ENCODE measurements at regions not wholly inside any gene's neighbourhood (a gene's known extent, or its start where the extent isn't known, plus 50 kb on each side); places are given as distances from the start of the nearest gene placed in this dataset.

GRCh38 chr14:104359301-104359968, 220.1 kb upstream of the C14orf180 start:
- DNase-seq (ENCODE audit: low spot score): no peak
- Histone ChIP-seq H3K4me2 (no peak overlapping the region), H3K27ac (ENCODE audit: low read depth) (no peak overlapping the region), H3K79me2 (replicated peaks; ENCODE audit: insufficient read depth) (no peaks in the 10 kb centered on the region), H3K4me3 (no peak overlapping the region), H3K4me1 (ENCODE audit: insufficient read depth) (no peaks in the 10 kb centered on the region), H3F3A (replicated peaks; ENCODE audit: low read depth) (no peaks in the 10 kb centered on the region), H3K9me2 (ENCODE audit: insufficient read depth) (no peaks in the 10 kb centered on the region), H4K20me1 (replicated peaks; ENCODE audit: insufficient read depth) (no peaks in the 10 kb centered on the region), H3K27me3 (ENCODE audit: insufficient read depth) (no peaks in the 10 kb centered on the region), H2AFZ (no peak overlapping the region), H3K36me3 (ENCODE audit: insufficient read depth) (no peaks in the 10 kb centered on the region)
- H3K4me1 Mint-ChIP-seq: no peaks in the 10 kb centered on the region; the same call in 2 of the 3 replicates
- no peak overlapping the region for H3K4me3 Mint-ChIP-seq
- no peak for TF ChIP-seq POLR2AphosphoS5 (IDR thresholded peaks at IDR 0.05; ENCODE audit: low read depth)
- TF ChIP-seq CREB1 (CRISPR knock-in tag; IDR thresholded peaks at IDR 0.05; ENCODE audit: low read depth): no peak
- no peak for TF ChIP-seq EZH2 (IDR thresholded peaks at IDR 0.05; ENCODE audit: low read depth, unreplicated experiment)
- TF ChIP-seq CTCF (conservative IDR thresholded peaks at IDR 0.05; ENCODE audit: low read depth in 2 of 2): no peak
- TF ChIP-seq JUNB (IDR thresholded peaks at IDR 0.05; ENCODE audit: unreplicated experiment): no peak
- TF ChIP-seq STAT1 (IDR thresholded peaks at IDR 0.05; ENCODE audit: unreplicated experiment): no peak
- no peak for TF ChIP-seq ZNF331 (CRISPR knock-in tag; IDR thresholded peaks at IDR 0.05; ENCODE audit: low read depth)
- TF ChIP-seq ZNF114 (CRISPR knock-in tag; IDR thresholded peaks at IDR 0.05): no peak
- no peak for TF ChIP-seq REST (IDR thresholded peaks at IDR 0.05; ENCODE audit: unreplicated experiment)
- TF ChIP-seq NANOG (IDR thresholded peaks at IDR 0.05; ENCODE audit: borderline replicate concordance): no peak
- TF ChIP-seq EZH2phosphoT487 (IDR thresholded peaks at IDR 0.05; ENCODE audit: unreplicated experiment): no peak
- TF ChIP-seq ZNF462 (CRISPR knock-in tag; IDR thresholded peaks at IDR 0.05): no peak
- no peak for TF ChIP-seq ETS1 (IDR thresholded peaks at IDR 0.05)
- no peaks in the 10 kb centered on the region for H3K9me3 Mint-ChIP-seq
- peaks cover 15% of the 10 kb centered on the region for H3K27me3 Mint-ChIP-seq (ENCODE audit: insufficient read depth, low read depth, poor library complexity)
- H3K36me3 Mint-ChIP-seq (ENCODE audit: low read depth): no peaks in the 10 kb centered on the region
- no peak overlapping the region for H3K27ac Mint-ChIP-seq
- ATAC-seq: no peak

Data from GM23338 (cell line).